Testis (tissue), 2 donors: ENCODE measurements at regions not wholly inside any gene's neighbourhood (a gene's known extent, or its start where the extent isn't known, plus 50 kb on each side); places are given as distances from the start of the nearest gene placed in this dataset.

Experiments
- DNase-seq: peaks from one replicate; pipeline ENCODE4 v3.0.0-alpha.2; 2019
- H3K27ac ChIP-seq, 2 donors: fragments of 200-600 bp; sonication (generic); one replicate each; pipeline ENCODE4 v1.5.1; 2019
- H3K27me3 ChIP-seq: fragments of 200-600 bp; sonication (generic); one replicate; pipeline ENCODE4 v1.5.1; 2019
- H3K36me3 ChIP-seq: fragments of 200-600 bp; sonication (generic); one replicate; pipeline ENCODE4 v1.5.1; 2017; ENCODE audit warnings: low read depth; ENCODE audit errors: missing control alignments
- H3K4me1 ChIP-seq: fragments of 200-600 bp; sonication (generic); one replicate; pipeline ENCODE4 v1.5.1; 2019
- H3K4me3 ChIP-seq, 2 donors: fragments of 200-600 bp; sonication (generic); one replicate each; pipeline ENCODE4 v1.5.1; 2017 to 2019
- H3K9me3 ChIP-seq: fragments of 200-600 bp; sonication (generic); one replicate; pipeline ENCODE4 v1.5.1; 2017
- POLR2A ChIP-seq: fragments of 450-650 bp; IDR thresholded peaks from one replicate; pipeline ENCODE4 v1.6.1; 2017; ENCODE audit warnings: antibody characterized with exemption, mild to moderate bottlenecking, moderate library complexity
- WGBS, 2 donors: methylation state at CpG; one replicate each; pipeline ENCODE4 v1.1.5; 2018; 5-methylcytosine and 5-hydroxymethylcytosine counted together
- intact Hi-C: fragments of 100-400 bp; cut with DNase I; formaldehyde crosslinking; loops from one replicate; pipeline ENCODE4 v1.15.1; 2023; ENCODE audit warnings: low total_unique reads
- TF ChIP-seq, protein P1 (sequence below), 3 experiments: fragments of 450-650 bp in 2 of 3; fragments of 200-600 bp in 1 of 3; sonication (generic) in 1 of 3; IDR thresholded peaks; one replicate each; pipeline ENCODE4 v1.5.1; 2016 to 2019; ENCODE audit warnings: antibody characterized with exemption in 3 of 3, mild to moderate bottlenecking in 2 of 3, moderate library complexity in 1 of 3

DNA sequence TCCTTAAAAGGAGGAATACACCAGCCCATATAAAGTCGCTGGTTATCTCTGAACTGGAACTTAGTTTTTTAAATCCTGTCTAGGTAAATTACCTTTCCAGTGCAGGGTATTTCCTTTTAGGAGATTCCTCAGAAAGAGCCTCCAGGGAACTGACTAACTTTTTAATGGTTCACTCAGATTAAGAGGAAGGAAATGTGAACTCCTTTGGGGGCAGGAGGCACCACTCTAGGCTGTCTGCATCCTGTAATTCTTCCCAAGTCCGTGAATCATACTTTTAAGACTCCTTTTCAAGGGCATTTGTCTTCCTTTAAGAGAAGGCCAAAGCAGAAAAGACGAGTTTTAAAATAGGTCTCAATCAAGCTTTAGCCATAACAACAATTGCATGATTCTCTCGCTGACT is 871.2 kb upstream of the NR2F2 start:
- H3K27ac ChIP-seq, result peak overlapping the region; percentile 56 to 80
- intact Hi-C loops, result no loop called here
- H3K36me3 ChIP-seq, result no peaks in the 10 kb centered on the region
- H3K9me3 ChIP-seq, result no peaks in the 10 kb centered on the region
- WGBS, 2 donors, result 27 to 30% methylated on average over 4 of the region's 4 CpGs
- H3K4me1 ChIP-seq, result peaks cover 8% of the 10 kb centered on the region
- no peak for DNase-seq
- TF ChIP-seq, protein P1, sequence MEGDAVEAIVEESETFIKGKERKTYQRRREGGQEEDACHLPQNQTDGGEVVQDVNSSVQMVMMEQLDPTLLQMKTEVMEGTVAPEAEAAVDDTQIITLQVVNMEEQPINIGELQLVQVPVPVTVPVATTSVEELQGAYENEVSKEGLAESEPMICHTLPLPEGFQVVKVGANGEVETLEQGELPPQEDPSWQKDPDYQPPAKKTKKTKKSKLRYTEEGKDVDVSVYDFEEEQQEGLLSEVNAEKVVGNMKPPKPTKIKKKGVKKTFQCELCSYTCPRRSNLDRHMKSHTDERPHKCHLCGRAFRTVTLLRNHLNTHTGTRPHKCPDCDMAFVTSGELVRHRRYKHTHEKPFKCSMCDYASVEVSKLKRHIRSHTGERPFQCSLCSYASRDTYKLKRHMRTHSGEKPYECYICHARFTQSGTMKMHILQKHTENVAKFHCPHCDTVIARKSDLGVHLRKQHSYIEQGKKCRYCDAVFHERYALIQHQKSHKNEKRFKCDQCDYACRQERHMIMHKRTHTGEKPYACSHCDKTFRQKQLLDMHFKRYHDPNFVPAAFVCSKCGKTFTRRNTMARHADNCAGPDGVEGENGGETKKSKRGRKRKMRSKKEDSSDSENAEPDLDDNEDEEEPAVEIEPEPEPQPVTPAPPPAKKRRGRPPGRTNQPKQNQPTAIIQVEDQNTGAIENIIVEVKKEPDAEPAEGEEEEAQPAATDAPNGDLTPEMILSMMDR (IDR thresholded peaks at IDR 0.05), result no peak
- no peak for TF ChIP-seq POLR2A
- H3K4me3 ChIP-seq, result no peak overlapping the region
- H3K27me3 ChIP-seq, result no peaks in the 10 kb centered on the region

- no peak overlapping the region for H3K4me3 ChIP-seq
- H3K27me3 ChIP-seq, result no peaks in the 10 kb centered on the region
- H3K4me1 ChIP-seq, result peaks cover 5% of the 10 kb centered on the region
- no peaks in the 10 kb centered on the region for H3K9me3 ChIP-seq
- H3K36me3 ChIP-seq, result no peaks in the 10 kb centered on the region
- no peak for TF ChIP-seq POLR2A
- TF ChIP-seq, protein P1 (IDR thresholded peaks at IDR 0.05), result no peak
- whole genome bisulfite sequencing, 2 donors, result 49 to 50% methylated on average over 12 of the region's 12 CpGs
- peak; percentile 87 for DNase-seq
- intact Hi-C loops, result loop anchor here (10.0 kb wide), 1 partner anchor 200 kb away; no protein-coding TSS in a partner anchor
- H3K27ac ChIP-seq, result peak overlapping the region; percentile 47 to 80
Measured at GRCh38 chr15:95464509-95464908, 866.0 kb upstream of the NR2F2 start.

DNA sequence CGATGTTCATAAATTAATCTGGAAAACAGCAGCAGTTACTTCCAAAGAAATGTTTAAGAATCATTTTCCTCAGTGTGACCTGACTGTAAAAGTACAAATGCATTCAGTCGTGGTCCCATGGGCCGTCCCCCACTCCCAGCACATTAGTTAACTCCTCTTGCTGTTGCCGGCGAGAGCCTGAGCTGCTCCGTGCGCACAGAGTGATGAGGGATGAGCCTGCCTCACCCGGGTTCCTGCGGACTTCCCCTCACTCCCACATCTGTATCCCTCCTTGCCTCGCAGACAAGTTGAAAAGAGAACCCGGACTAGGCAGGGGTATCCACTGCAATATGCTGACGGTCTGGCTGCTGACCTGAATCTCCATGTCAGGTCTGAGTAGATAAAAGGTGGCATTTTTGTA is 861.7 kb upstream of the NR2F2 start:
- H3K27me3 ChIP-seq, result no peaks in the 10 kb centered on the region
- H3K9me3 ChIP-seq, result no peaks in the 10 kb centered on the region
- TF ChIP-seq, protein P1 (IDR thresholded peaks at IDR 0.05), result no peak
- no peak for TF ChIP-seq POLR2A
- intact Hi-C loops, result loop anchor here (10.0 kb wide), 1 partner anchor 204 kb away; no protein-coding TSS in a partner anchor
- H3K4me1 ChIP-seq, result peaks cover 36% of the 10 kb centered on the region
- DNase-seq, result peak; percentile 28
- H3K36me3 ChIP-seq, result no peaks in the 10 kb centered on the region
- peak overlapping the region in 1 of 2 donors; percentile 10 for H3K4me3 ChIP-seq
- WGBS, 2 donors, result 13 to 25% methylated on average over 8 to 12 of the region's 12 CpGs
- peak overlapping the region; percentile 60 to 77 for H3K27ac ChIP-seq

GRCh38 chr15:95469496-95470000 is 861.0 kb upstream of the NR2F2 start:
- TF ChIP-seq, protein P1 (IDR thresholded peaks at IDR 0.05), result no peak
- no peak for TF ChIP-seq POLR2A
- peaks cover 36% of the 10 kb centered on the region for H3K4me1 ChIP-seq
- 21 to 36% methylated on average over 8 of the region's 8 CpGs for WGBS, 2 donors
- H3K36me3 ChIP-seq, result no peaks in the 10 kb centered on the region
- H3K9me3 ChIP-seq, result no peaks in the 10 kb centered on the region
- H3K27me3 ChIP-seq, result no peaks in the 10 kb centered on the region
- intact Hi-C loops, result loop anchor here (10.0 kb wide), 1 partner anchor 205 kb away; no protein-coding TSS in a partner anchor
- no peak overlapping the region for H3K4me3 ChIP-seq
- DNase-seq, result no peak
- H3K27ac ChIP-seq, result peak overlapping the region; percentile 60 to 77

DNA sequence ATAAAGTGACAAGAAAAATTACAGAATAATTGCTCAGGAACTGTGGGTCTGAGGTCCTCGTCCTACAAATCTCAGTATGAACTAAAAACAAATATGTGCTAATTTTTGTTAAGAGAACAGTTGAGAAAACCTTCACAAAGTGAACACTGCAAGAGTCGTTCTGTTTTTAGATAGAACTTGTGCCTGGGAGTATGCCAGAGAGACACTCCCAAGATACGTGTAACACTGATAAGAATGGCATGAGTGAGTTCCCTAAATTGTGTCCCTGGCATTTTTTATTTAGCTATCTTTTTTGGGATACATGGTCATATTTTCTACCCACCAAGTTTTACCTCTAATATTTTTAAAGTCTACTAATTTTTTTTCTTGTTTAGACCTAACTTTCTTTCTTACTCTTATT is 860.0 kb upstream of the NR2F2 start:
- TF ChIP-seq POLR2A, result no peak

More for the DNA sequence above, 860.0 kb upstream of the NR2F2 start:
- peak; percentile 54 for DNase-seq
- Histone ChIP-seq H3K27me3 (no peaks in the 10 kb centered on the region), H3K27ac (peak overlapping the region; percentile 3 to 65), H3K9me3 (no peaks in the 10 kb centered on the region), H3K4me1 (peaks cover 36% of the 10 kb centered on the region), H3K36me3 (no peaks in the 10 kb centered on the region), H3K4me3 (no peak overlapping the region)
- WGBS, 2 donors, result 28 to 39% methylated on average over 3 of the region's 3 CpGs
- intact Hi-C loops, result no loop called here
